Endothelial cell (in vitro differentiated cells): ENCODE measurements at regions not wholly inside any gene's neighbourhood (a gene's known extent, or its start where the extent isn't known, plus 50 kb on each side); places are given as distances from the start of the nearest gene placed in this dataset.

ENCODE experiments used
- DNase-seq: peaks from one replicate; pipeline ENCODE4 v3.0.0; 2021; ENCODE audit warnings: low spot score
- H3K27ac Mint-ChIP-seq: one replicate; pipeline ENCODE4 v1.8.0; 2021; ENCODE audit warnings: mixed read lengths, inconsistent platforms; ENCODE audit not compliant: unreplicated experiment
- H3K27me3 Mint-ChIP-seq: one replicate; pipeline ENCODE4 v1.8.0; 2021; ENCODE audit warnings: mild to moderate bottlenecking, moderate library complexity, mixed read lengths, inconsistent platforms; ENCODE audit not compliant: unreplicated experiment
- H3K36me3 Mint-ChIP-seq: one replicate; pipeline ENCODE4 v1.8.0; 2021; ENCODE audit warnings: mild to moderate bottlenecking, low read depth, mixed read lengths, inconsistent platforms; ENCODE audit not compliant: unreplicated experiment
- H3K4me1 Mint-ChIP-seq: one replicate; pipeline ENCODE4 v1.8.0; 2021; ENCODE audit warnings: mild to moderate bottlenecking, mixed read lengths, inconsistent platforms; ENCODE audit not compliant: unreplicated experiment
- H3K4me3 Mint-ChIP-seq: one replicate; pipeline ENCODE4 v1.8.0; 2021; ENCODE audit warnings: mild to moderate bottlenecking, mixed read lengths, inconsistent platforms; ENCODE audit not compliant: unreplicated experiment
- H3K9me3 Mint-ChIP-seq: one replicate; pipeline ENCODE4 v1.8.0; 2021; ENCODE audit warnings: mixed read lengths, inconsistent platforms; ENCODE audit not compliant: unreplicated experiment
- TF ChIP-seq, protein P1 (sequence below): fragments of 200-600 bp; sonication (generic); IDR thresholded peaks from one replicate; pipeline ENCODE4 v1.5.0; 2021; ENCODE audit warnings: antibody characterized with exemption; ENCODE audit not compliant: unreplicated experiment

DNA sequence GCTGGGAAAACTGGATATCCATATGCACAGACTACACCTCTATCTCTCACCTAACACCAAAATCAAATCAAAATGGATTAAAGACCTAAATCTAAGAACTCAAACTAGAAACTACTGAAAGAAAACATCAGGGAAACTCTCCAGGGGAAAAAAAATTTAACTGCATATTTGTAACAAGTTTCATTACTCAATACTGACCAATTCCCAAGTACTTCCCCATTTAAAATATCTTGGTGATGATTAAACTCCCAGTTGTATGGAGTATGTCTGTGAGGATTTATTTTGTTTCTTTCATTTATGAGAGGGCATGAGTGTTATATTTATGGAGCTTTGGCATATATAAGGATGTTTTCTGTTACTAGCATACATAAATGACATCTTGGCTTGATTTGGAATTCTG, 112.3 kb upstream of the IL15 start:
- Mint-ChIP-seq H3K27ac (no peak overlapping the region), H3K27me3 (no peaks in the 10 kb centered on the region), H3K9me3 (no peaks in the 10 kb centered on the region), H3K4me3 (no peak overlapping the region), H3K4me1 (no peaks in the 10 kb centered on the region), H3K36me3 (no peaks in the 10 kb centered on the region)
- DNase-seq: no peak
- TF ChIP-seq, protein P1, sequence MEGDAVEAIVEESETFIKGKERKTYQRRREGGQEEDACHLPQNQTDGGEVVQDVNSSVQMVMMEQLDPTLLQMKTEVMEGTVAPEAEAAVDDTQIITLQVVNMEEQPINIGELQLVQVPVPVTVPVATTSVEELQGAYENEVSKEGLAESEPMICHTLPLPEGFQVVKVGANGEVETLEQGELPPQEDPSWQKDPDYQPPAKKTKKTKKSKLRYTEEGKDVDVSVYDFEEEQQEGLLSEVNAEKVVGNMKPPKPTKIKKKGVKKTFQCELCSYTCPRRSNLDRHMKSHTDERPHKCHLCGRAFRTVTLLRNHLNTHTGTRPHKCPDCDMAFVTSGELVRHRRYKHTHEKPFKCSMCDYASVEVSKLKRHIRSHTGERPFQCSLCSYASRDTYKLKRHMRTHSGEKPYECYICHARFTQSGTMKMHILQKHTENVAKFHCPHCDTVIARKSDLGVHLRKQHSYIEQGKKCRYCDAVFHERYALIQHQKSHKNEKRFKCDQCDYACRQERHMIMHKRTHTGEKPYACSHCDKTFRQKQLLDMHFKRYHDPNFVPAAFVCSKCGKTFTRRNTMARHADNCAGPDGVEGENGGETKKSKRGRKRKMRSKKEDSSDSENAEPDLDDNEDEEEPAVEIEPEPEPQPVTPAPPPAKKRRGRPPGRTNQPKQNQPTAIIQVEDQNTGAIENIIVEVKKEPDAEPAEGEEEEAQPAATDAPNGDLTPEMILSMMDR: no peak

DNA sequence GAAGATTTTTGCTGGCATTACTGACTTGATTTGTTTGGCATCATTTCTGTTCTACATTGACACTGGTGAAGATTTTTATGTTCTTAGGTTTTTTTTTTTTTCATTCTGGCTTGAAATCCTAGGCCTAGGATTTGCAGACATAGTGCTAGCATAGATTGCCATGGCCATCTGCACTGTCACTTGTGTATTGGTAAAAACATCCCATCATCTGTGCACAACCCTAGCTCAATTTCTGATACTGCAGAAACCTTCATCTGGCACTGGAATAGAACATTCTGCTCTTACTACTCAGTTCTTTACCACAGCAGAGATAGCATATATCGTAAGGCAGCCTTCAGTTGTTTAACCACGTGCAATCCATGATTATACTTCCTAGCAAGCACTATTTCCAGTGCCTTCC, 111.5 kb upstream of the IL15 start:
- Mint-ChIP-seq H3K27ac (no peak overlapping the region), H3K9me3 (no peaks in the 10 kb centered on the region), H3K27me3 (no peaks in the 10 kb centered on the region), H3K4me3 (no peak overlapping the region), H3K36me3 (no peaks in the 10 kb centered on the region), H3K4me1 (no peaks in the 10 kb centered on the region)
- TF ChIP-seq, protein P1: no peak
- DNase-seq: no peak

DNA sequence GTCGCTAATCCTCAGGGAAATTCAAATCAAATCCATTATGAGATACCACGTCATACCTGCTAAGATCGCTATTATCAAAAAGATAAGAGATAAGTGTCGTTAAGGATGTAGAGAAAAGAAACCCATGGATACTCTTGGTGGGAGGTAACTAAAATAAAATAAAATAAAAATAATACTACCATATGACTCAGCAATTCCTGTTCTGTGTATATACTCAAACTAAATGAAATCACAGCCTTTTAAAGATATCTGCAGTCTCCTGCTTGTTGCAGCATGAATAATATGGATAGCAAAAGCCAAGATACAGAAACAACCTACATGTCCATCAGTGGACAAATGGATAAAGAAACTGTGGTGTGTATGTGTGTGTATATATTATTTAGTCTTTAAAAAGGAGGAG, 105.8 kb upstream of the IL15 start:
- Mint-ChIP-seq H3K9me3 (no peaks in the 10 kb centered on the region), H3K27ac (no peak overlapping the region), H3K4me3 (no peak overlapping the region), H3K36me3 (no peaks in the 10 kb centered on the region), H3K4me1 (no peaks in the 10 kb centered on the region), H3K27me3 (peaks cover 2% of the 10 kb centered on the region)
- no peak for DNase-seq
- TF ChIP-seq, protein P1: no peak

DNA sequence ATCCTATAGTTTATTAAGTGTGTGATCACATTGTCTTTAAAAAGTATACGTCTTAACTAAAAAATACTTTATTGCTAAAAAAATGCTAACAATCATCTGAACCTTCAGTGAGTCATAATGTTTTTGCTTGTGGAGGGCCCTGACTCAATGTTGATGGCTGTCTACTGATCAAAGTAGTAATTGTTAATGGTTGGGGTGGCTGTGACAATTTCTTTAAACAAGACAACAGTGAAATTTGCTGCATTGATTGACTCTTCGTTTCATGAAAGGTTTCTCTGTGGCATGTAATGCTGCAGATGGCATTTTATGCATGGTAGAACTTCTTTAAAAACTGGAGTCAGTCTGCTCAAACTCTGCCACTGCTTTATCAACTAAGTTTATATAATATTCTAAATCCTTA, 101.4 kb upstream of the IL15 start:
- Mint-ChIP-seq H3K27ac (no peak overlapping the region), H3K9me3 (peaks cover 10% of the 10 kb centered on the region), H3K36me3 (peaks cover 4% of the 10 kb centered on the region), H3K4me1 (no peaks in the 10 kb centered on the region), H3K27me3 (peaks cover 3% of the 10 kb centered on the region), H3K4me3 (no peak overlapping the region)
- TF ChIP-seq, protein P1: no peak
- DNase-seq: no peak

DNA sequence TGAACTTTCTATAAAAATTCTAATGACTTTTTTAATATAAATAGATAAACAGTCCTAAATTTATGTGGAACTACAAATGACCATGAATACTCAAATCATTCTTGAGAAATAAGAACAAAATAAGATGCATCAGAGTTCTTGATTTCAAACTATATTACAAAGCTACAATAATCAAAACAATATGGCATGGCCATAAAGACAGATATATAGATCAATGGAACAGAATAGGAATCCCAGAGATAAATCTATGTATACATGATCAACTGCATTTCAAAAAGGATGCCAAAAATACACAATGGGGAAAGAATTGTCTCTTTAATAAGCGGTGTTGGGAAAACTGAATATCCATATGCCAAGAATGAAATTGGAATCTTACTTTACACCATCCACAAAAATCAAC, 98.4 kb upstream of the IL15 start:
- Mint-ChIP-seq H3K36me3 (peaks cover 4% of the 10 kb centered on the region), H3K9me3 (peaks cover 10% of the 10 kb centered on the region), H3K27ac (no peak overlapping the region), H3K4me3 (no peak overlapping the region), H3K4me1 (no peaks in the 10 kb centered on the region), H3K27me3 (peaks cover 1% of the 10 kb centered on the region)
- TF ChIP-seq, protein P1: no peak
- DNase-seq: no peak
